AG10803 (cell line): ENCODE measurements at regions not wholly inside any gene's neighbourhood (a gene's known extent, or its start where the extent isn't known, plus 50 kb on each side); places are given as distances from the start of the nearest gene placed in this dataset.

Experiments used
- DNase-seq: peaks from one replicate; pipeline ENCODE4 v3.0.0; 2010; ENCODE audit warnings: low read depth
- H3K4me3 ChIP-seq: 2 replicates; pipeline ENCODE4 v1.5.1; 2011; ENCODE audit warnings: mild to moderate bottlenecking, low read length, control low read depth
- TF ChIP-seq, protein P1 (sequence below): conservative IDR thresholded peaks from 2 replicates; pipeline ENCODE4 v1.5.1; 2011; ENCODE audit warnings: mild to moderate bottlenecking, low read length, control low read depth, inconsistent platforms

DNA sequence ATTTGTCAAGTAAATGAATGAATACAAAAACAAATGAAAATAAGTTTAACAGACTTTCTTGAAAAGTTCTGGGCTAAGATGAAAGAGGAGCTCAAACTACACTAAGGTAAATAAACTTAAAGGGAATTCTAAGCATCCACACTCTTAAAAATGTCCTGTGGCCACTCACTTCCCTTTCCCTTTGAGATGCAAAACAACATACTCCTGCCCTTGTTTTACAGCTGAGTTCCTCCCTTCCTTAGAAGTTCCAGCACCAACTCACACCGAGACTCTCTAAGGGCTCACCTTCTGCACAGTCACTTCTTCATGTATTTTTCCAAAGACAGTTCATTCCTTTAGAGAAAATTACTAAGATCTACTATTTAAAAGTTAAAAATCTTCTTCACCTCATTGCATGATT lies 123.3 kb upstream of the CMC1 start:
- H3K4me3 ChIP-seq, result no peak overlapping the region
- TF ChIP-seq, protein P1, sequence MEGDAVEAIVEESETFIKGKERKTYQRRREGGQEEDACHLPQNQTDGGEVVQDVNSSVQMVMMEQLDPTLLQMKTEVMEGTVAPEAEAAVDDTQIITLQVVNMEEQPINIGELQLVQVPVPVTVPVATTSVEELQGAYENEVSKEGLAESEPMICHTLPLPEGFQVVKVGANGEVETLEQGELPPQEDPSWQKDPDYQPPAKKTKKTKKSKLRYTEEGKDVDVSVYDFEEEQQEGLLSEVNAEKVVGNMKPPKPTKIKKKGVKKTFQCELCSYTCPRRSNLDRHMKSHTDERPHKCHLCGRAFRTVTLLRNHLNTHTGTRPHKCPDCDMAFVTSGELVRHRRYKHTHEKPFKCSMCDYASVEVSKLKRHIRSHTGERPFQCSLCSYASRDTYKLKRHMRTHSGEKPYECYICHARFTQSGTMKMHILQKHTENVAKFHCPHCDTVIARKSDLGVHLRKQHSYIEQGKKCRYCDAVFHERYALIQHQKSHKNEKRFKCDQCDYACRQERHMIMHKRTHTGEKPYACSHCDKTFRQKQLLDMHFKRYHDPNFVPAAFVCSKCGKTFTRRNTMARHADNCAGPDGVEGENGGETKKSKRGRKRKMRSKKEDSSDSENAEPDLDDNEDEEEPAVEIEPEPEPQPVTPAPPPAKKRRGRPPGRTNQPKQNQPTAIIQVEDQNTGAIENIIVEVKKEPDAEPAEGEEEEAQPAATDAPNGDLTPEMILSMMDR, result no peak

DNA sequence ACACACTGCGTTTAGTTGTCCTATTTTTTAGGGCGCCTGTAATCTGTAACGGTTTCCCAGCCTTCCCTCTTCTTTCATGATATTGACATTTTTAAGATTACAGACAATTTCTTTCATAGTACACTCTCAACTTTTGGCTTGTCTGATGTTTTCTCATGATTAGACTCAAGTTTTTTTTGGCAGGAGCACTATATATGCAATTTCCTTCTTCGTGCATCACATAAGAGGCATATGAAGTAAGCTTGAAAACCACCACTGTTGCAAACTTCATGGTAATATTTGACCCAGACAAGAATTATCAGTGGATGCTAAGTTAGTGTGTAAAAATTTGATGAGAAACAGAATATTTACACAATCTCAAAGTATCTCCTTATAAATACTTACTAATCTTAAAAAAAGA lies 119.2 kb upstream of the CMC1 start:
- no peak for DNase-seq
- TF ChIP-seq, protein P1, result no peak
- H3K4me3 ChIP-seq, result no peak overlapping the region

More for the DNA sequence above, 123.3 kb upstream of the CMC1 start:
- no peak for DNase-seq

DNA sequence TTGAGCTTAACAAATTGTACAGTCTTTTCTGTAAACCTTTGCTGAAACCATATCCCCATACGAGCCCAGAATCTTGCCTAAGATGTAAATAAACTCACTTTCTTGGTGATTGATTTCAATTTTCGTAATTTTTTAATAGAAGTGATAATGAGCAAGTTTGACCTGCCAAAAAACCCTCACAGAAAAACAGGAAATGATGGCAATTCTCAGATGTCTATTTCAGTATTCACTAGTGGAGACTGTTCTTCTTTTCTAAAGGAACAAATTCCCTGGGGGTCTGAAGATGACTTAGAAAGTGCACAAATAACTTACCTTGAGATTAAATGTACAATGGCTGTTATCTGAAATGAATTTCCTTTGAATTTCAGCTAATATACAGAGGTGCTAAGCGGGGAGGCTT lies 116.5 kb upstream of the CMC1 start:
- no peak for DNase-seq
- TF ChIP-seq, protein P1, result no peak

DNA sequence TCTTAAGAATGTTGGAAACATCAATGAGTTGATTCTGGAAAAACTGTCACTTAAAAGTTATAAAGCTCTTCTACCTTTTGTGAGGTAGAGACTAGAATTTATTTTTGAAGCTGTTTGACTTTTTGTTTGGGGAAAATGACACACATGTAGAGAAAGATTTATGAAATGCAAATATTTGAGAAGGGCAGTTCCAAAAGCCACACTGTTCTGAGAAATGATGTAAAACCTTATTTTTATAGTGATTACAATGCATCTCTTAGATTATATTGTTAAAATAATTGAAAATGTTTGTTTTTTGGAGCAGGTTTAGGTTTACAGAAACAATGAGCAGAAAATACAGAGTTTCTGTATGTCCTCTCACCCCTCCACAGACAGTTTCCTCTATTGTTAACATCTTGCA lies 116.1 kb upstream of the CMC1 start:
- TF ChIP-seq, protein P1, result no peak
- DNase-seq, result no peak
- H3K4me3 ChIP-seq, result no peak overlapping the region

More for the DNA sequence above, 116.5 kb upstream of the CMC1 start:
- H3K4me3 ChIP-seq, result no peak overlapping the region

DNA sequence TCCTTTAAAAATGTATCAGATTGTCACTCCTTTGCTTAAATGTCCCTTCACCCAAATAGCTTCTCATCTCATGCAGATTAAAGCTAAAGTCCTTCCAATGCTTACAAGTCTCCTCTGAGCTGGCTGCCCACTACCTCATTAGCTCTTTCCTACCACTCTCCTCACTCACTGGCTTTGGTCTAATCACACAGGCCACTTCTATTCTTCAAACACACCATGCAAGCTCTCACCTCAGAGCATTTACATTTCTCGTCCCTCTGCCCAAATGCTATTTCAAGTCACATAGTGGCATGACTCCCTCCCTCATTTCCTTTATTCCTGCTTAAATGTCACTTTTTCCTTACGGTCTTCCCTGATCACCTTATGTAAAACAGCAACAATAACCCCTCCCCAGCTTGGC lies 110.6 kb upstream of the CMC1 start:
- TF ChIP-seq, protein P1, result no peak
- DNase-seq, result no peak
- no peak overlapping the region for H3K4me3 ChIP-seq

DNA sequence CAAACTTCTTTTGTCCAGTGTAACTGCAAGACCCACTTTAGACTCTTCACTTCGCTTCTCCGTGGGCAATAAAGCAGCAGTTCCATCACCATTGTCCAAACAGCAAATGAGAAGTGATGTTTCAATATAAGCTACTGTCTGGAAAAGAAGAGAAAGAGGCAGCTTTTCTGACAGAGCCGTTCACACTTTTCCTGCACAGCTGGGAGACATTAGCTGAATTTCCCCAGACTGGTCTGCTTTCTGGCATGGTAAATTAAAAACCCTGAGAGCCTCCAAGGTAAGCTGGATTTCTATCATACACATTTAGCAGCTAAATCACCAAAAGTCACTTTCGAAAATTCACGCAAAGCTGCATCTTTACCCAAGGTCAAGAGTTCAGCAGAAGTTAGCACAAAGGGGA lies 108.5 kb upstream of the CMC1 start:
- no peak for DNase-seq
- TF ChIP-seq, protein P1, result no peak
- no peak overlapping the region for H3K4me3 ChIP-seq

DNA sequence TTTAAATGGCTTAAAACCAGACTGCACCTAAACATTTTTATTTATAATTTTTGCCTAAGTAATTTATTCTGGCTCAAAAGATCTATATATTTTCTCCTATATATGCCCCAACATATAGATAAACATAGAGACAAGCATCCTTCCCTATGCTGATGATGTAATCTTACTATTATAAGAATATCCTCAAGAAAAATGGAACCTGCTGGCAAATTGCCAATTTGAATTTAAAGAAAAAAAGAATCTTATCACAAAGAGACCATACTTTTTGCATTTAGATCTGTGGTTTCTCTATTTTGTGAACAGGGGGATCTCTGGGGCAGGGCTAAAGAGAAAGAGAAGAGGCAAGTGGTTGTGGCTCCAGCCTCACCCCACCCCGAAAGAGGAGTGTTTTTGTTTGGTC lies 107.2 kb upstream of the CMC1 start:
- H3K4me3 ChIP-seq, result no peak overlapping the region
- TF ChIP-seq, protein P1, result no peak
- DNase-seq, result no peak
